Astrocyte of the cerebellum (primary cell): ENCODE measurements at regions not wholly inside any gene's neighbourhood (a gene's known extent, or its start where the extent isn't known, plus 50 kb on each side); places are given as distances from the start of the nearest gene placed in this dataset.

Experiments
- DNase-seq: peaks from one replicate; pipeline ENCODE4 v3.0.0-alpha.2; 2011; ENCODE audit warnings: low read depth
- H3K4me3 ChIP-seq: 2 replicates; pipeline ENCODE4 v1.5.1; 2011; ENCODE audit warnings: mild to moderate bottlenecking, low read depth, low read length, moderate library complexity
- in situ Hi-C: cut with HindIII; loops from 2 replicates; pipeline ENCODE4 v1.10.0; 2017; ENCODE audit warnings: low sequenced_read_pairs
- TF ChIP-seq, protein P1 (sequence below): IDR thresholded peaks from 2 replicates; pipeline ENCODE4 v1.5.1; 2012; ENCODE audit warnings: low read length, low read depth, moderate library complexity, mild to moderate bottlenecking; ENCODE audit errors: missing control alignments

DNA sequence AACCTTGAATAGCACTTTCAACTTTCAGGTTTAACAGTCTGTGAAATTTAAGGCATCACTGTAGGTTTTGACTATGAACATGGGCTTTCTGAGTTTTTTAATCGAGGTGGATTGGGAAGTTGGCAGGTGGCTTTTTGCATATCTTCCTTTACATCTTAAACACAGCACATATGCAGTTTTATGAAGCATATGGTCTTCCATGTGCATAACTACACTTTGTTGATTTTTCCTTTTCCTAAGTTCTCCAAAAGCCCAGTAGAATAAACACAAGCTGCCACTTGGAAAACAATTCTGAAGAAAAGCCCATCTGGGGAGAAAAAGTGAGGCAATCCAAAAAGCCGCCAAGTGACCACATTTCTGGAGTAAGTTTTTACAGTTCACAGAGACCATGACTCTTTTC, 236.5 kb upstream of the IL12B start:
- no peak for DNase-seq
- in situ Hi-C loops, result no loop called here
- no peak overlapping the region for H3K4me3 ChIP-seq
- TF ChIP-seq, protein P1, sequence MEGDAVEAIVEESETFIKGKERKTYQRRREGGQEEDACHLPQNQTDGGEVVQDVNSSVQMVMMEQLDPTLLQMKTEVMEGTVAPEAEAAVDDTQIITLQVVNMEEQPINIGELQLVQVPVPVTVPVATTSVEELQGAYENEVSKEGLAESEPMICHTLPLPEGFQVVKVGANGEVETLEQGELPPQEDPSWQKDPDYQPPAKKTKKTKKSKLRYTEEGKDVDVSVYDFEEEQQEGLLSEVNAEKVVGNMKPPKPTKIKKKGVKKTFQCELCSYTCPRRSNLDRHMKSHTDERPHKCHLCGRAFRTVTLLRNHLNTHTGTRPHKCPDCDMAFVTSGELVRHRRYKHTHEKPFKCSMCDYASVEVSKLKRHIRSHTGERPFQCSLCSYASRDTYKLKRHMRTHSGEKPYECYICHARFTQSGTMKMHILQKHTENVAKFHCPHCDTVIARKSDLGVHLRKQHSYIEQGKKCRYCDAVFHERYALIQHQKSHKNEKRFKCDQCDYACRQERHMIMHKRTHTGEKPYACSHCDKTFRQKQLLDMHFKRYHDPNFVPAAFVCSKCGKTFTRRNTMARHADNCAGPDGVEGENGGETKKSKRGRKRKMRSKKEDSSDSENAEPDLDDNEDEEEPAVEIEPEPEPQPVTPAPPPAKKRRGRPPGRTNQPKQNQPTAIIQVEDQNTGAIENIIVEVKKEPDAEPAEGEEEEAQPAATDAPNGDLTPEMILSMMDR, result no peak

DNA sequence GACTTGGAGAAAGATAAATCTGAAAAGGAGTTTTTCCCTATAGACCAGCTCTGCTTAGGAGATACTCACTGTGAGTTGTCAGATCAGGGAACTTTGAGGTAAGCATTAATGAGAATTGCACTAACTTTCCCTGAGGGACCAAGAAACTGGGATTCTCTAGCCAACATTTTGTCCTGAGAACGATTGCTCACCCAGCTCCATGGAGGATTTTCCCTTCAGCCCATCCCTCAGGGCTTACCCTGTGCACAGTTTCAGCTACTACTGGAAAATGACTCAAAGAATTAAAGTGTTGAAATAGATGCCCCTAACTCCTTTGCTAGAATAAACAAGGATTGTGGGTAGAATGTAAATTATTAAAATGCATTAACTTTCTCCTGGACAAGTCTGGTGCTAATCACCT, 237.2 kb upstream of the IL12B start:
- DNase-seq, result no peak
- TF ChIP-seq, protein P1, result no peak
- in situ Hi-C loops, result no loop called here
- no peak overlapping the region for H3K4me3 ChIP-seq

DNA sequence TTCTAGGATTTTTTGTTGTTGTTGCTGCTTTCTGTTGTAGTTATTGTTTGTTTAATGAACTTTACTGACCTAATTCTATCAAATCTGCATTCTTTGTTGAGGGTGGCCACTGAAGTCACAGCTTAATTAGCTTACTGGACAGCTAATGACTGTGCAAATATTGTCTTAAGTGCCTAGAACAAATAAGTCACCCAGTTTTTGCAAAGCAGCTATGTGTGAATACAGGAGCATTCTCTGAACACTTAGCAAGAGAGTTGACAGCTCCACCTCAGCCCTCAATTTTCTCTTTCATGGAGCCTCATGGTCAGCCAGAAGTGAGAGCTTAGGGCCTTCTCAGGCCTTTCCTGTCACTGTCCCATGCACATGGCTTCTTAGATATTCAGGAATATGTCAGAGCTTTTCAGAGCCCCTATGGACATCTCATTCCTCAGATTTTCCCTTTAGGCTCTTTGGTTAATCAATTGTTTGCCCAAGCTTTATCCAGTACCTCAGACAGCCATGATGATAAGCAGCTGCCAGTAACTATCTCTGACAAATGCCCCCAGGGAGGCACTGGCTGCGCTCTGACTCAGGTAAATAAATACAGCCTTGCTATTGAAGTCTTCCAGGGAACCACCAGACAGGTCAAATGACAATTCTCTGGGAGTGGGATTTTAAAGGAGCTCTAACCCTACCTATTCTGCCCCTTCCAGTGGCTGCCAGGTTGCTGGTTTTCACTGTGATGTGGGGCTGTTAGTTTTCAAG, 241.4 kb upstream of the IL12B start:
- DNase-seq, result no peak
- TF ChIP-seq, protein P1, result no peak
- H3K4me3 ChIP-seq, result no peak overlapping the region
- in situ Hi-C loops, result no loop called here

DNA sequence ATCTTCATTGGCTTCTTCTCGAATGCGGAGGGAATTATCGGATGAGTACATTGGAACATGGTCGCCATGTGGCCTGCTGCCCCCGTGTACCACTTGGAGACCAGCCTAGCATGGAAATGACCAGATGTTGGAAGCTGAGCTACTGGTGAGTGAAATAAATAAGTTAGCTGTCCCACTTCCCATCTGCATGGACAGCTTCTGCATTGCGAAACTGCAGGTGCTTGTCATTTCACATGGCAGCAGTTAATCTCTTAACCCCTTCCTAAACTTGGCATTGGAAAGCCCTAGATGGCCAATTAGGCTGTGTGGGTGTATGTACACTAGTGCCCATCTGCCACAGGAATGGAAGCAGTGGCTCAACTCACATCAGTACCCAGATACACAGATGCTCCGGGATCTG, 246.6 kb upstream of the IL12B start:
- DNase-seq, result no peak
- in situ Hi-C loops, result no loop called here
- no peak overlapping the region for H3K4me3 ChIP-seq
- TF ChIP-seq, protein P1, result no peak

DNA sequence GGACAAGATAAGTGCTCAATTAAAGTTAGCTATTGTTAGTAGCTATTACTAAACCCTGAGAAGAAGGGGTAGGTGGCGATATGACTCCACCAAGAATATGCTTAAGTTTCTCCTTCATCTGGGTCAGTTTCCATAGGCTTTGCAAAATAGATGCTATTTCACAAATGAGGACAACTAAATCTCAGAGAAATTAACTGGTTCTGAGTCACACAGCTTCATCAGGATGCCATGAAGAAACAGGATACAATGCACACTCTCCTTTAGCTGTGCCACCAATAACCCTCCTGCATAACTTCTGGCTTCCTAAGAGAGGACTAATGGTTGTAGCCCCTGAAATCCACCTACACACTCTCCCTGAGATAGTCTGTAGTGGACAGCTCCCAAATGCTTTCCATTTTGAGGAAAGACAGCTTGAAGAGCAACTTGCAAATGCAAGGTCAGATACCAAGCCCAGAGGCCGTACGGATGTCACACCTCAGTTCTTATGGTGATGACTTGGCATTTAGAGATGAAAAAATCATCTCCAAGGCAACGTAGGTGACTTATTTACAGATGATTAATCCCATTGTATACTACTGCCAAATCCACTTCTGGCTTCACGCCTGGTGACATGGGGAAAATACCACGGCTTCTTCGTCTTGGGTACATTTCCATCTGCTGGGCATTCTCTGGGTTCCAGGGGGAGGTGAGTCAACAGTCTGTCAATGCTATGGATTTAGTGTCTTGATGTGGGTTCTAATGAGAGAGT, 251.4 kb upstream of the IL12B start:
- TF ChIP-seq, protein P1, result no peak
- H3K4me3 ChIP-seq, result no peak overlapping the region
- in situ Hi-C loops, result no loop called here
- DNase-seq, result peak; percentile 85

DNA sequence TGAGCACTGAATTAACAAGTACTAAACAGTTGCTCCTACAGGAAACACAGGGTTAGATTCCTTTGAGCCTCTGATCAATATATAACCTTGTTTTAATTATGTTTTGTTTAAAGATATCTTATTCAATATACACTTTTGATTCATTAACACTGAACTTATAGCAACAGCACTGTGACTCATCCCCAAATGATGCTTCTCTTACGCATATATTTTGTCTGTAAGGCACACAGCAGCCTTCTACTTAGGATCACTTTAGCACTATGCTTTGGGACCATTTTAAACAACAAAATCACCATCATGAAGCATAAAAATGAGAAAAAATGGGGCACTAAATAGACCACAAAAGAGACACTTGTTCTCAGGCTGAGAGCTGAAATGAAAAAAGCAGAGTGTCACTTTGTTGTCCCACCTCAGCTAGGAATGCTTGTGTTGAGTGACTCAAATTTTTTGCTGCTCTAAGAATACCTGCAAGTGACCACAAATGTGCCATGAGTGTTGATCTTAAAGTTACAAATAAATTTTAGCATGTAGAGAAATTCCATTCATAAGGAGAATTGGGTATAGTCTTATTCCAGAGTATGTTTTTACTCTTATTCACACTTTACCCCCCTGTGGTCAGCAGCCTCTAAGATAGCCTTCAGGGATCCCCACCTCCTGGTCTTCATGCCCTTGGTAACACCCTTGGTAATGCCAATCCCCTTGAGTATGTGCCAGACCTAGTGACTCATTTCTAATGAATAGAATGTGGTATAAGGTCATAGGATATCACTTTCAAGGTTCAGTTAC, 252.7 kb upstream of the IL12B start:
- H3K4me3 ChIP-seq, result no peak overlapping the region
- TF ChIP-seq, protein P1, result no peak
- in situ Hi-C loops, result no loop called here
- no peak for DNase-seq
